Globus pallidus (tissue), 1 donor: ENCODE measurements at regions not wholly inside any gene's neighbourhood (a gene's known extent, or its start where the extent isn't known, plus 50 kb on each side); places are given as distances from the start of the nearest gene placed in this dataset.
"Not testable (repeated sequence)": the region's sequence is repeated elsewhere in the genome, so short reads cannot be mapped to it uniquely, and the experiment has no call there.

Source experiments
- DNase-seq: peaks from one replicate; pipeline ENCODE4 v3.0.0-alpha.2; 2015; ENCODE audit warnings: low spot score

DNA sequence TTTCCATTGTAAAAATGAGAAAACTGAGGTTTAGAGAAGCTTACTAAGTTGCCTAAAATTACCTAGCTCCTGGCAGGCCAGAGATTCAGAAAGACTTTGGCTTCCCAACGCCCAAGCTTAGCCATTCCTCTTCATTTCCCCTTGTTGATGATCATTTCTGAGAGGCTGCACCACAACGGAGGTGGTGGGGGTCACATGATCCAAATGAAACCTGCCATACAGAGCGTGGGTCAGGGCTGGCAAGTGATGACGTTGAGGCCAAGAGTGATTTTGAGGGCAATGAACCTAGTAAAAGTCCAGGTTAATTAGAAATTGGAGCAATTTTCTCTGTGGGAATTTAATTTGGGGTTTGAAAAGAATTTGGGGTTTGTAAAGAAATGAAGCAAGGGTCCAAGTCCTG, 109.9 kb downstream of the TMEM182 start:
- no peak for DNase-seq

- no peak for DNase-seq
Measured at GRCh38 chr2:102872388-102872787, 110.6 kb downstream of the TMEM182 start.

GRCh38 chr2:102879513-102879912, 117.7 kb downstream of the TMEM182 start:
- DNase-seq, result not testable (repeated sequence)

GRCh38 chr2:102880731-102881130, 118.9 kb downstream of the TMEM182 start:
- no peak for DNase-seq

DNA sequence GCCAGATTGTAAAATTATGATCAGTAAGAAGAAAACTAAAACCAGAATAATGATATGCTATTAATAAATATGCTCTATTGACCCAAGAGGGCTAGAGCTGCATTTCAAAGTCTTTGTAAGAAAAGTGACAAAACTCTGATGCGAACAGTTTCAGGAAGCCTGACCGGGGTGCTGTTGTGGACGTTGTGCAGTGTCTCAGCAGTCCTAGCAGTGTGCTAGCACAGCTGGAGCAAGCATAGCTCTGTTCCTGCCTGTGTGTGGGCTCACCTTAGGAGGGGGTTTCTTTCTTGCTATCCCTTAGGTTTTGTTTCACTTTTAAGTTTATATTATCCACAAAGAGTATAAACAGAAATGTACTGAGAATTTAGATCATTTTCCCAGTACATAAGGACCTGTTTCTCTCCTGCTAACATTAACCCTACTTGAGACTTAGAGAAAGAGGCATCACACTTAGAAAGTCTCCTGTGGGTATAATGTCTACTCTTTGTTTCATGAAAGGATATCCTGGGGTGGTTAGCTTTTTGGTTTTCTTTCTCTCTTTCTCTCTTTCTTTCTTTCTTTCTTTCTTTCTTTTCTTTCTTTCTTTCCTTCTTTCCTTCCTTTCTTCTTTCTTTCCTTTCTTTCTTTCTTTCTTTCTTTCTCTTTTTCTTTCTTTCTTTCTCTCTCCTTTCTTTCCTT, 124.5 kb downstream of the TMEM182 start:
- no peak for DNase-seq

GRCh38 chr2:102888514-102888913, 126.7 kb downstream of the TMEM182 start:
- DNase-seq, result no peak

DNA sequence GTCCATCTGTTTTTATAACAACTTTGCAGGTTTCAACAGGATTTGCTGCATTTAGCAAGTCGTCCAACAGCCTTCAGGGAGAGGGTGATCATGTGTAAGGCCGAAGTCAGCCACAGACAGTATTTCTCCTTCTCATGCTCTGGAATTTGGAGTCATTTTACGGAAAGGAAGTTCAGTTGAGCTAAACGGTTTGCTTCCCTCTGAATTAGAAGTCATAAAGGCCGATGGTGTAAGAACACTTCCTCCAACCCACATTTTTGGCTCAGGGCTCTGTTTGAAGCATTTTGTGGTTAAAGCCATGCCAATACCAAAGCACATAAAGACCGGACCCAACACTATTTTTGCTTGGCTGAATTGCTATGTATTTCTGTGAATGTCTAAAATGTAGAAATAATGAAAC, 129.5 kb downstream of the TMEM182 start:
- DNase-seq, result no peak

- DNase-seq, result no peak
Measured at GRCh38 chr2:102892698-102893310, 131.0 kb downstream of the TMEM182 start.

GRCh38 chr2:102893870-102894269, 132.0 kb downstream of the TMEM182 start:
- DNase-seq, result no peak

DNA sequence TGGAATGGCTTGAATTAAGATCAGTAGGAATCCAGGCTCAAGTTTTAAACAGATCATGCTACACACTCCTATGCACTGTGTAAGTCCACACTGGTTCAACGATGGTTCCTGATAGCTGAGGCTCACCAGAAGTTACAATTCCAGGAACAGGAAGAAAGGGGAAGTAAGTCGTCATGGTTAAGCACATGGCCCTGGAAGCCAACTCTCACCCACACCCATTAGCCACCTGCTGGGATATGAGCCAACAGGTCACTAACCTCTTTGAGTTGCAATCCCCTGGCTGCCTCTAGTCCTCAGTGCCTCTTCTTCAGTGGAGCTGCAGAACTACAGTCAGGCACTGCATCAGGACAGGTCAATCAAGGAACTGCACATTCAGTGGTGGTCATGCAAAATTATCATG, 133.5 kb downstream of the TMEM182 start:
- DNase-seq, result no peak

GRCh38 chr2:102909240-102909639, 147.4 kb downstream of the TMEM182 start:
- DNase-seq, result not testable (repeated sequence)

GRCh38 chr2:102910724-102911123, 148.9 kb downstream of the TMEM182 start:
- DNase-seq, result no peak

DNA sequence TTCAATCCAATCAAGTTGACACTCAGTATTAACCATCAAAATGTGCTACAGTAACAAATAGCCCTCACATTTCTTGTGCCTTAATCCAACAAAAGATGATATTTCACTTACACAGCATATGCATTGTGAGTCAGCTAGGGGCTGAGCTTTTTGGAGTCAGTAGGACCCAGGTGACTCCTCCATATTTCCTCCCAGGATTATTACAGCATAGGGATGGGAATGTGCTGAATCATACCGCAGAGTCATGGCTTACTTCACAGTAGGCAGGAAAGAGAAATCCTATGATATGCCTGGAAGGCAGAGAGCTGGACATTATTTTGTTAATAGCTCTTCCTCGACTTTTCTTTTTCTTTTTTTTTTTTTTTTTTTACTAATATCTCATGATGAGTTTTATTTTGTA, 153.3 kb downstream of the TMEM182 start:
- DNase-seq, result no peak

GRCh38 chr2:102922321-102922720, 160.5 kb downstream of the TMEM182 start:
- DNase-seq, result no peak

DNA sequence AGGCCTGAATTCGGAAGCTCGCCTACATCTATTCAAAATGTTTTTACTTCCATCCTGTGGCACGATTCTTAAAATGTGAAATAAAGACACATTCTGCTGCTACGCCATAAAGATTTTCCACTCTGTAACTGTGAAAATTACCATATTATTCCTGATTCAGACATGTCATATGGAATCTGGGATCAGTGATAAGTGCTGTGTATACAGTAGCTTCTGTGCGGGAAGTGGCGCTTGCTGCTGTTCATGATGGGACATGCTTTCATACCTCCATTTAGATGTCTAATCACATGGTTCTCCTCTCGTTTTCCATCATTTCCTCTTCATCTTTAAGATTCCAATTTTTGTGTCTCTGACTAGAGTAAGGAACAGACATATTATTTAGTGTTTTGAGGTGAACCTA, 163.2 kb downstream of the TMEM182 start:
- no peak for DNase-seq

GRCh38 chr2:102927854-102928267, 166.0 kb downstream of the TMEM182 start:
- DNase-seq, result no peak

GRCh38 chr2:102929721-102930120, 167.9 kb downstream of the TMEM182 start:
- DNase-seq, result no peak

DNA sequence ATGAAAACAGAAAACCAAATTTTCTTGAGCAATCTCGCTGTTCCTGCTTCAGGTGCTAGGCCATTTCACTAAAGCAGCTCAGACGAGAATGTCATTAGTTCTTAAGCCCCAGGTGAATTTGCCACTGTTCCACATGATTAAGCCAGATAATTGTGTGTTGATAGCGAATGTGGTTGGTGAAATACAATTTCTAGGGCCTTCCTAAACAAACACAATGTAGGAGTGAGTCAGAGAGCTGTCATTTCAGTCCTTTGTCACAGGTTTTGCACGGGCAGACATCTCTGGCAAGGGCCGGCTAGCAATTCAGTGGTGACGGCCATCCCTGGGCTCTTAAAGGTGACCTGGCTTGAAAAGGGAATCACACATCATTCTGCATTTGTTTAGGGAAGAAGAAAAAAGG, 170.7 kb downstream of the TMEM182 start:
- DNase-seq, result no peak

GRCh38 chr2:102939207-102939606, 177.4 kb downstream of the TMEM182 start:
- no peak for DNase-seq

DNA sequence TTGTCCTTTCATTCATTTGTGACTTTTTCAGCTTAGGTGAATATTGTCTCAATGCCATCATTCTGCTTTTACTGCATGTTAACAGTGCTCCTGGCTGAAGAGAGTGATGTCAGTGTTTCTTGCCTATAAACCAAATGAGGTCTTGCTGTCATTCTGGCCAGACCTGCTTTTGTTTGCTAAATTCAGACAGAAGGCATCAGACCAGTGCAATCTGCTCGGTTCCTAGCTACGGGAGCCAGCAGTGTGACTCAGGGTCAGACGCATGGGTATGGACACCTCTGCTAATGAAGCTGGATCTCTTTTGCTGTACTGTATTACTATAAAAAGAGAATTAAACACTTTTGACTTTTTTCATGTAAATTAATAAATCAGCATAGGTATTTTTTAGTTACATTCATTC, 178.9 kb downstream of the TMEM182 start:
- DNase-seq, result no peak

DNA sequence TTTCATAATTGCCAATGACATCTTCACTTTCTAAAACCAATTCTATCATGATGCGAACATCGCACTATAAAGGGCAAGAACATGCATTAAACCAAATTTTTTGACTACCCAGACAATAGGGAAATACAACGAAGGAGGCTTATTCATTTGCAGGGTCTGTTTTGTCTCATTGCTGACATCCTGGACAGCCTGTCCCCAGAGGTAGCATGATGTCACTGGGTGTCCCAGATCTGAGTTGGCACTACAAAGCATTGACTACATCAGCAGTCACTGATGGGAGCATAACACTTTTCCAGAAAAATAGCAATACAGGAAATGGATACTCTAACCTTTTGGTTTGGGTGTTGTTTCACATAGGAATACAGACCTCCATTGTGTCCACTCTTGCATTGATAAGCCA, 180.3 kb downstream of the TMEM182 start:
- DNase-seq, result no peak

DNA sequence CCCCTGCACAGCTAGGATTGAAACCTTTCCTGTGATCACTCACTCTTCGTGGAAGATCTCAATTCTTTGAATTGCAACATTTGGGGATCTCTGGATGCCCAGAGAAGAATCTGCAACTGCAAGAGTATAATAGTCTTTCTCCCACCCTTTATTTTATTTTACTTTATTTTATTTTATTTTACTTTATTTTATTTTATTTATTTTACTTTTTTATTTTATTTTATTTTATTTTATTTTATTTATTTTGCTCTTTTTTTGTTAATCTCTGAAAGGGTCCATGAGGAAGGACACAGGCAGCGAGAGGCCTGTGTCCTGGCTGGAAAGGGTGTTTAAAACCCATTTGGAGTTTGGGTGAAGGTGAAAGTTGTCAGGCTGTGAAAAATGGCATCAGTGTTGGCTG, 181.4 kb downstream of the TMEM182 start:
- no peak for DNase-seq

DNA sequence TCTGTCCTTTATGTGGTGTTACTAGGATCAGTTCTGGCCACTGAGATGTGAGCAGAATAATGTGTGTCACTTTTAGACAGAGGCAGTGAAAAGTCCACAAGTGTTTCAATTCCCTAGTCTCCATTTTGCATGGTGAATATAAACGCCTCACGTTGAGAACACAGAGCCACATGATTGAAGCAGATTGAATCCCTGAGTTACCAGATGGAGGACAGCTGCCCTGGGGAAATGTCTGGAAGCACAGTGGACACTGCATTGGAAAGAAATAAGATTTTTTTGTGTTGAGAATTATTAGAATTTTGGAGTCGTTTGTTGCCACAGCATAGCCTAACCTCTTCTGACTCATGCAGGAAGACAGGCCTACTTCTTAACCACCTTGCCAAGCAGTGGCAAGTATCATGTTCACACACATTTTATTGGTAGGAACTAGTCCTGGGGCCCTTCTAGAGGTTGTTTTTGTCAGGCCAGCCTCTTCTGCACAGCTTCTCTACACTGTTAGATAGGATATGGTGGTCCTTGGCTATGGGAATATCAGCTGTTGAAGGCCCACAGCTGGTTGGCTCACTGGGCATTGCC, 188.6 kb downstream of the TMEM182 start:
- no peak for DNase-seq

- DNase-seq, result no peak
Measured at GRCh38 chr2:102951249-102951648, 189.4 kb downstream of the TMEM182 start.
